ENCODE measurements at regions not wholly inside any gene's neighbourhood (a gene's known extent, or its start where the extent isn't known, plus 50 kb on each side); places are given as distances from the start of the nearest gene placed in this dataset.
"Not testable (repeated sequence)": the region's sequence is repeated elsewhere in the genome, so short reads cannot be mapped to it uniquely, and the experiment has no call there.

DNA sequence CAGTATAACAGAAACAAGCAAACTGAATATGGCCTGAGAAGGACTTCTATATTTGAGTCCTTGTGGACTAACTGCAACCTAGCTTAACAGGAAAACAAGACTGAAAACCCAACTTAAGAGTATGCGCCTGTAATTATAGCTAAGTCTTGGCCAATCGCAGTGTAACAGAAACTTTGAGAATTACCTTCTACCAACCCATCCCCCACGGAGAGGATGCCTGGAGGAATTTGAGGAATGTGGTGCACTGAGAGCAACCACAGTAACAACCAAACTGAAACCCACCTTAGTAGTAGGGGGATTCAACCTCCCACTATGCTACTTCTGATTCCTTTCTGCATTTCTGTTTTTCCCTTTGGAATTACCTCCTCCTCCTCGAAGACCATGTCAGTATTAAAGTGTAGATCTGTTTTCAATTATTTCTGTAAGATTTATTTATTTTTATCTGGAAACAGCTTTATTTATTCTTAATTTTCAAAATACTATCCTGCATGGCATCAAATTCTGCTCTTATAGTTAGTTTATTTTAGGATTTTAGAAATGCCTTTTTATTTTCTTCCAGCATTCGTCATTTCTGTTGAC, 393.6 kb downstream of the KCNA4 start:
- no peak overlapping the region for H3K27ac Mint-ChIP-seq

DNA sequence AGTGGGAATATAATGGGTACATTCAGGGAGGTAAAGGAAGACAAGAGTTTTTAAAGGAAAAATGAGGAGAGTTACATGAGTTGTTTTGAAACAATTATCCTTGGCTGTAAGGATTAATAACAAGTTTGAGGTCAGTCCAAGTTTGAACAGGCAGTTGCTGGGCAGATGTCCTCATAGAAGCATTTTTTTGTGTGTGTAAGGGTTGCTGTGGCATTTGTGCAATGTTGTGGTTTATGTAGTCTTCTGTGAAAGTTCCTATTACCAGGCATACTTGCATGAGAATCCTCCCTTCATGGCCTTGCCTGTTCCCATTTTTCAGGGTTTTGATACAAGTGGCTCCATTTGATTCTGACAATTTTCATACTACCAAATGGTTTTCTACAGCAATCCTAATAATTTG, 400.2 kb downstream of the KCNA4 start:
- Mint-ChIP-seq H3K9me3 (peaks cover 2% of the 10 kb centered on the region), H3K4me1 (no peaks in the 10 kb centered on the region), H3K4me3 (no peak overlapping the region), H3K27me3 (no peaks in the 10 kb centered on the region), H3K27ac (no peak overlapping the region), H3K36me3 (no peaks in the 10 kb centered on the region)
- no peak for ATAC-seq

More for the DNA sequence above, 393.6 kb downstream of the KCNA4 start:
- H3K36me3 Mint-ChIP-seq, result no peaks in the 10 kb centered on the region
- no peak for ATAC-seq
- H3K4me3 Mint-ChIP-seq, result no peak overlapping the region
- no peaks in the 10 kb centered on the region for H3K4me1 Mint-ChIP-seq
- no peaks in the 10 kb centered on the region for H3K9me3 Mint-ChIP-seq
- no peaks in the 10 kb centered on the region for H3K27me3 Mint-ChIP-seq

DNA sequence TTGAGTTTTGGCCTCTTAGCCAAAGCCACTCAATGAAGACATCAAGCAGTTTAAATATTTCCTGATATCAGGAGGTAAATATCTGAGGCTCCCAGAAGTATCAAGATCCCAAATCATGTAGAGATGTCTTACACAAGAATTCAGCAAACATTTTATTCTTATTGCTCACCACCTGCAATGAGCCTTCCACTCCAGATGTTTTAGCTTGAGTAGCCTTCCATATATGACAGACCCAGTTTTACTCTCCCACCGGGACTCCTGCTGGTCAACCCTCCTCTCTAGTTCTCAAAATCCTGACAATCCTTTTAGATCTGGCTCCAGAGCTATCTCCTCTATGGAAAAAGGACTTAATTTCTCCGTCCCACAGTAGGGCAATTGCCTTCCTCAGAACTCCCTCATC, 404.4 kb downstream of the KCNA4 start:
- Mint-ChIP-seq H3K27me3 (no peaks in the 10 kb centered on the region), H3K27ac (no peak overlapping the region), H3K36me3 (no peaks in the 10 kb centered on the region), H3K4me3 (no peak overlapping the region), H3K9me3 (peaks cover 2% of the 10 kb centered on the region), H3K4me1 (no peaks in the 10 kb centered on the region)
- ATAC-seq, result no peak

DNA sequence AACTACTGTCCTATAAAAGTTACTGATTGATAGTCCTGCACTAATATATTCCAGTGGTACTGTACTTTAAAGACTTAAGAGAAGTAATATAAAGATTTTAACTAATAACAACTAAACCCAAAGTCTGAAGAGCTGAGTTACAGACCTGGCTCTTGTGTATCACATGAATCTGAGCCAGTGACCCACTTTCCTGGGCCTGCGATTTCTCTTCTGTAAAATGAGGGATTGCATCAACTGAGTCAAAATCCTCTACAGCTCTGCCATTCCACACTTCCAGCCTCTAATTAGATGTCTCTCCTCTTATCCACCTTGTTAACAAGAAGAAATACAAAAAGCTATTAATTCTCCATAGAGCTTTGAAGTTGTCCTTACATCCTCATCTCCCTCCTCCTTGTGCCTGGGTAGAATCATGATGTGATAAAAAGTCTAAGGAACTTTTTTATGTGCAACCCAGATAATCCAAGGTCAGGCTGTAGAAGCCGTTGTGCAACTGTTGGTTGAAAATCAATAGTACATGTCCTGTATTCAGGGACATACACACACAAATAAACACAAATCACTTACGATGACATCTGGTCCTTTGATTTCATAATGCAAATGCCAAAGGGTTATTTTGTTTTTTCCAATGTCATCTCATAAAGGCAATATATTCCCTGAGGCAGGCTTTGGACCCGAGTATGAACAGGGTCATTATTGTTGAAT, 410.3 kb downstream of the KCNA4 start:
- no peaks in the 10 kb centered on the region for H3K4me1 Mint-ChIP-seq
- H3K9me3 Mint-ChIP-seq, result no peaks in the 10 kb centered on the region
- no peak overlapping the region for H3K27ac Mint-ChIP-seq
- H3K4me3 Mint-ChIP-seq, result no peak overlapping the region
- no peaks in the 10 kb centered on the region for H3K36me3 Mint-ChIP-seq
- no peak for ATAC-seq
- H3K27me3 Mint-ChIP-seq, result no peaks in the 10 kb centered on the region

DNA sequence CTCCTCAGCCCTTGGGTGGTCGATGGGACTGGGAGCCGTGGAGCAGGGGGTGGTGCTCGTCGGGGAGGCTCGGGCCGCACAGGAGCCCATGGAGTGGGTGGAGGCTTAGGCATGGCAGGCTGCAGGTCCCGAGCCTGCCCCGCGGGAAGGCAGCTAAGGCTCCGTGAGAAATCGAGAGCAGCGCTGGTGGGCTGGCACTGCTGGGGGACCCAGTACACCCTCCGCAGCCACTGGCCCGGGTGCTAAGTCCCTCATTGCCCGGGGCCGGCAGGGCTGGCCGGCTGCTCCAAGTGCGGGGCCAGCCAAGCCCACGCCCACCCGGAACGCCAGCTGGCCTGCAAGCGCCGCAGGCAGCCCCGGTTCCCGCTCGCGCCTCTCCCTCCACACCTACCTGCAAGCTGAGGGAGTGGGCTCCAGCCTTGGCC, 416.7 kb downstream of the KCNA4 start:
- not testable (repeated sequence) for H3K27ac Mint-ChIP-seq, H3K9me3 Mint-ChIP-seq, ATAC-seq, H3K27me3 Mint-ChIP-seq, H3K4me1 Mint-ChIP-seq, H3K36me3 Mint-ChIP-seq, H3K4me3 Mint-ChIP-seq

DNA sequence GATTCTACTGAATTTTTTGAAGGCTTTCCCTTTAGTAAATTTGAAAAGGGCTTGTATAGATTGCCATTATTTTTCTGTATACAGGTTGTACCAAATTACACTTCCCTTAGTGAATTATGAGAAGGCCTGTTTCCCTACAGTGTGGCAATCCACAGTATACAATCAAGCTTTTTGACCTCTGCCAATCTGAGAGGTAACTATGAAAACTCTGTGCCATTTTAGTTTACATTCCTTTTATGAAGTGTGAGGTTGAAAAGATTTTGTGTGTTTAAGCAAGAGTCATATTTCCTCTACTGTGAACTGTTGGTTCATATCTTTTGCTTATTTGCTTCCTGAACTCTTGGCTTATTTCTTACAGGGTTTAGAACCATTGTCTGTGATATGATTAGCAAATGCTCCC, 432.5 kb downstream of the KCNA4 start:
- ATAC-seq, result no peak
- no peak overlapping the region for H3K4me3 Mint-ChIP-seq
- H3K36me3 Mint-ChIP-seq, result no peaks in the 10 kb centered on the region
- peaks cover 3% of the 10 kb centered on the region for H3K9me3 Mint-ChIP-seq
- H3K27ac Mint-ChIP-seq, result no peak overlapping the region
- H3K4me1 Mint-ChIP-seq, result no peaks in the 10 kb centered on the region
- H3K27me3 Mint-ChIP-seq, result no peaks in the 10 kb centered on the region

DNA sequence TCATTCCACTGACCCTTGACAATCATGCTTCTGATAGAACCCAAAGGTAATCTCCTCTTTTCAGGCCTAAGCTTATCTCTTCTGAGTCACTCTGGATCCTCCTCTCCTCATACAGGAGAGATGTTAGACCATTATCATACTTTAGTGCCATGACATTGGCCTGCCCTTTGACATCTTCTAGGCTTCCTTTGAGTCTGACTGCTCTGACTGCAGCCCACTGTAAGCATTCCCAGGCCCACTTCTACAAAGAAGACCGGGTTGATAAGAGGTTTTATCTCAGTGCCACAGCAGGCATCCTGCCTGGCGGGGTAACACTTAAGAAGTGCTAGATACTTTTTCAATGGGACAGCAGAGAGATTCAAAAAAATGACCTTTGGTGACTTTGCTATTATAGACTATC, 438.0 kb downstream of the KCNA4 start:
- H3K4me3 Mint-ChIP-seq, result no peak overlapping the region
- H3K36me3 Mint-ChIP-seq, result no peaks in the 10 kb centered on the region

DNA sequence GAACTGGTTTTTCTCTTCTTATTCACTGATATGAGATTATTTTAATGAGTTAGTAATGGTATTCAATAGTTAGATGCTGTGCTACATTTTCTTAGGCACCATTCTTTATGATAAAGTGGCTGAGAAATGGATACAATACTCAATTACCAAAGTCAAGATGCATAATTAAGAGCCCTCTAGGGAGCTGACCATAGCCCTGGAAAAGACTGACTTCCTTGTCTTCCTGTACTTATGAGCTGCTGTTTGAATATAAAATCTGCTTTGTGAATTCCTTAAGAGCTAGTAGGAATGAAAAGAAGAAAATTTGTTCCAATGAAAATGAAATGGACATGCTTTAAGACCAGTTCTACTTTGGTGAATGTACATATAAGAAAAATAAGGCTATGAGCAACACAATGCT, 452.3 kb downstream of the KCNA4 start:
- no peaks in the 10 kb centered on the region for H3K27me3 Mint-ChIP-seq
- H3K9me3 Mint-ChIP-seq, result no peaks in the 10 kb centered on the region
- no peaks in the 10 kb centered on the region for H3K4me1 Mint-ChIP-seq
- H3K36me3 Mint-ChIP-seq, result no peaks in the 10 kb centered on the region
- no peak for ATAC-seq
- no peak overlapping the region for H3K4me3 Mint-ChIP-seq
- H3K27ac Mint-ChIP-seq, result no peak overlapping the region

More for the DNA sequence above, 438.0 kb downstream of the KCNA4 start:
- Mint-ChIP-seq H3K27ac (no peak overlapping the region), H3K4me1 (no peaks in the 10 kb centered on the region), H3K27me3 (no peaks in the 10 kb centered on the region), H3K9me3 (peaks cover 6% of the 10 kb centered on the region)
- ATAC-seq, result no peak

DNA sequence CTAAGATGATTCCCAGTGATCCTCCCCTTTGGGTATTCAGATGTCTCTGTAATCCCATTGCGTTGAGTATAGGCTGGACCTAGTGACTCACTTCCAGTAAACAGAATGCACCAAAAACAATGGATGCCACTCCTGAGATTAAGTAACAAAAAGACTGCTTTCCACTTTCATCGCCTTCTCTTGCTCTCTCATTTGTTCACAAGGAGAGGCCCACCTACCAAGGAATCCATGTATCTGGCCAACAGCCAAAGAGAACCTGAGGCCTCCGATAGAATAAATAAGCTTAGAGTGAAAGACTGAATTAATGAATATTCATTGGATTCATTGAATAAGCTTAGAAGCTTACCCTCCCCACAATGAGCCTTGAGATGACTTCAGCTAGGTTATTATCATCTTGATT, 454.6 kb downstream of the KCNA4 start:
- H3K9me3 Mint-ChIP-seq, result no peaks in the 10 kb centered on the region
- H3K27ac Mint-ChIP-seq, result no peak overlapping the region
- no peak overlapping the region for H3K4me3 Mint-ChIP-seq
- no peak for ATAC-seq
- no peaks in the 10 kb centered on the region for H3K27me3 Mint-ChIP-seq
- H3K4me1 Mint-ChIP-seq, result no peaks in the 10 kb centered on the region
- no peaks in the 10 kb centered on the region for H3K36me3 Mint-ChIP-seq

DNA sequence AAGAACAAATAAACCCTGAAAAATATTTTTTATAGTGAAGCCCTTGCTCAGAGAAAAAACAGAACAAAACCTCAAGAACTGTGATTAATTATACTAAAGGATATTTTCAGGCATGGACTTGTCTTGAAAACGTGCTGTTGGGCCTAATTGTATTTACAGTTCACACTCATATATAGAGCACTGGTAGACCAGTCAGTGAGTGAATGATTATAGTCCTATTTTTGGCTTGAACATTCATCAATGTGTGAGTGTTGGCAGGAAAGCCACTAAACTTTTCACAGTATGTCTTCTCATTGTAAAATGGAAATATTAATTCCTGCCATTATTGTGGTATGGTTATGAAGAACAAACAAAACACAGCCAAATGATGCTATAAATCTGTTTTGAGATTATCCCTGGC, 462.8 kb downstream of the KCNA4 start:
- no peak overlapping the region for H3K4me3 Mint-ChIP-seq
- no peaks in the 10 kb centered on the region for H3K36me3 Mint-ChIP-seq
- H3K4me1 Mint-ChIP-seq, result no peaks in the 10 kb centered on the region
- ATAC-seq, result no peak
- no peaks in the 10 kb centered on the region for H3K27me3 Mint-ChIP-seq
- H3K9me3 Mint-ChIP-seq, result peaks cover 2% of the 10 kb centered on the region
- H3K27ac Mint-ChIP-seq, result no peak overlapping the region

DNA sequence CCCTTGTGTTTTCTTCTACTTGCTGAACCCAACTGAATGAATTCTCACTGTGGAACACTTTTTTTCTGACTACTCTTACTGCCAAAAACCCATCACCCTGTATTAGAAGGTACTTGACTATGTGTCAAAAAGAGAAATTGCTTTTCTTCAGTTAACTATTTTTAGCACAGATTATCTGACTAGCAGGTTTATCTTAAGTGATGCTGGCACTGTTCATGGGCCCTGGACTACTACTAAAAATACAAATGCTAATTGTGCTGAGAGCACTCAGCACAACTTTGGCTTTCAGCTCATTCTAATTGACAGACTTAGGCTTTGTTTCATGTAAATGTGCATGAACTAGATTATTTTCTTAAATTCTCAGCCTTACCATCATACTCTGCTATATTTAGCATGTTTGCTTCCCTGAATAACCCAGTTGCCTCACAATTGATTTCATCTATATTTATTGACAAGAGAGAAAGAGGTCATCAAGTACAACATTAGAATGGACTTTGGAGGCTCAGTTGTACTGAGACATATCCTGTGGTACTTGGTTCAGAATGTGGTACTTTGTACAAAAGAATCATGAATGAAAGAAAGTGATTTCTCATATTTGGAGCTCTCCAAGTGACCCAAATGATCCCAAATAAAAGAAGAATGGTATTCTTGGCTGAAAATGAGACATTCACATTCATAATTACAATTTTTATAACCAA, 478.3 kb downstream of the KCNA4 start:
- Mint-ChIP-seq H3K36me3 (no peaks in the 10 kb centered on the region), H3K27me3 (no peaks in the 10 kb centered on the region), H3K4me3 (no peak overlapping the region), H3K9me3 (peaks cover 3% of the 10 kb centered on the region), H3K4me1 (no peaks in the 10 kb centered on the region), H3K27ac (no peak overlapping the region)
- ATAC-seq, result no peak

DNA sequence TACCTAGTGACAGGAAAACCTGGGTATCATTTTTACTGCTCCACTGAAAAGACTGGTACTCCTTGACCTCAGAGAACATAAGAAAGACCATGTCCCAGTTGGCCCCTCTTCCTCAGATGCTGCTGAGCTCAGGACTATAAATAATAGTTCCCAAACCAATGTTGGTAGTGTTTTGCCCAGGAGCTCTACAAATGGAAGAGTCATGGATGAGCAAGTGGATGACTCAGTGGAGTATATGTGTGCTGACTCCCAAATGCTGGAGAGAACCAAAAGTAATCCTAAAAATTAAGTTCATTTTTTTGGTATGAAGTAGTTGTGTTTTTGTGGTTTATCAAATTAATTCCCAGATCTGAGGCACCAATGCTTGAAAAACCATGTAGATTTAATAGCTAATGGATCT, 482.0 kb downstream of the KCNA4 start:
- peak; percentile 12 for ATAC-seq
- peaks cover 3% of the 10 kb centered on the region for H3K9me3 Mint-ChIP-seq
- H3K27me3 Mint-ChIP-seq, result no peaks in the 10 kb centered on the region
- H3K4me3 Mint-ChIP-seq, result no peak overlapping the region
- no peaks in the 10 kb centered on the region for H3K36me3 Mint-ChIP-seq
- H3K27ac Mint-ChIP-seq, result no peak overlapping the region
- no peaks in the 10 kb centered on the region for H3K4me1 Mint-ChIP-seq

DNA sequence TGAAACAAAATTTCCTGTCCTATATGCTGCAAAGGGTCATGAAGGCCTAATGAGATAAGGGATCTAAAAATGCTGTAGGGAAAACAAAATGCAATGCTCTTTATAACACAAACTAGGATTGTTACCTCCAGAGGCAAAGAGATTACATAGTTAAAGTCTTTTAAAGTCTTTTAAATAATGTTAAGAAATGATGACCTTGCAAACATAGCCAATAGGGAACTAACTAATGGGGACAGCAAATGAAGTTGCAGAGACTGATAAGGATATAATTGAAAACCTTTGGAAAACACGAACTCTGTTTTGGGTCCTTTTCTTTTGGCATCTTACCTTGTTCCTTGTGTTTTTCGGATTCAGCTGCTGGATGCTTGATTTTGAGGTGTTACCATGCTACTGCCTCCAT, 485.9 kb downstream of the KCNA4 start:
- H3K4me1 Mint-ChIP-seq, result no peaks in the 10 kb centered on the region
- no peaks in the 10 kb centered on the region for H3K27me3 Mint-ChIP-seq
- peaks cover 10% of the 10 kb centered on the region for H3K9me3 Mint-ChIP-seq
- no peak overlapping the region for H3K4me3 Mint-ChIP-seq
- no peak overlapping the region for H3K27ac Mint-ChIP-seq
- no peaks in the 10 kb centered on the region for H3K36me3 Mint-ChIP-seq
- ATAC-seq, result no peak

DNA sequence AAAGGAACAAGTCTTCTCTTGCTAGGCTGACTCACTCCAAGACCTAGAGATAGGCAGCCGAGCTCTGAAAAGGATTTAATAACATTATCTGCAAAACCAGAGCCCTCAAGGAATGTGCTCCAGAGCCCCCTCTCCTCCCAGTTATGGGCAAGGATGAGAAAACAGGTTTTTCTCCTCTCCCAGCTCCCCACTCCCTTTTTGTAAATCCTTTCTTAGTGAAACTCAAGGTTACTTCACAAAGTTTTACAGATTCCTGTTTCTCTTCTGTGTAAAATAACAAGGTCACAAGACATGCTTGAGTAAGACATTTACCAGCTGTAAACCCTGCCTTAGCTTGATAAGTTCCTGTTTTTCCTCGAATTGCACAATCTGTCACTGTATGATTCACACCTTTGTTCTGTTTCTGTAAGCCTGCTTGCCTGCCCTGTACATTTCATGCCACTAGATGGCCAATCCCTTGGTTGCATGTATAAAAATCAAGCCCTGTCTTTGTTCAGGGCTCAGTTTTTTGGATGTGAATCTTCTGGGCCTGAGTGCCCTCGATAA, 489.4 kb downstream of the KCNA4 start:
- Mint-ChIP-seq H3K27me3 (no peaks in the 10 kb centered on the region), H3K4me3 (no peak overlapping the region), H3K27ac (no peak overlapping the region), H3K36me3 (no peaks in the 10 kb centered on the region), H3K4me1 (no peaks in the 10 kb centered on the region), H3K9me3 (peaks cover 6% of the 10 kb centered on the region)
- ATAC-seq, result no peak

DNA sequence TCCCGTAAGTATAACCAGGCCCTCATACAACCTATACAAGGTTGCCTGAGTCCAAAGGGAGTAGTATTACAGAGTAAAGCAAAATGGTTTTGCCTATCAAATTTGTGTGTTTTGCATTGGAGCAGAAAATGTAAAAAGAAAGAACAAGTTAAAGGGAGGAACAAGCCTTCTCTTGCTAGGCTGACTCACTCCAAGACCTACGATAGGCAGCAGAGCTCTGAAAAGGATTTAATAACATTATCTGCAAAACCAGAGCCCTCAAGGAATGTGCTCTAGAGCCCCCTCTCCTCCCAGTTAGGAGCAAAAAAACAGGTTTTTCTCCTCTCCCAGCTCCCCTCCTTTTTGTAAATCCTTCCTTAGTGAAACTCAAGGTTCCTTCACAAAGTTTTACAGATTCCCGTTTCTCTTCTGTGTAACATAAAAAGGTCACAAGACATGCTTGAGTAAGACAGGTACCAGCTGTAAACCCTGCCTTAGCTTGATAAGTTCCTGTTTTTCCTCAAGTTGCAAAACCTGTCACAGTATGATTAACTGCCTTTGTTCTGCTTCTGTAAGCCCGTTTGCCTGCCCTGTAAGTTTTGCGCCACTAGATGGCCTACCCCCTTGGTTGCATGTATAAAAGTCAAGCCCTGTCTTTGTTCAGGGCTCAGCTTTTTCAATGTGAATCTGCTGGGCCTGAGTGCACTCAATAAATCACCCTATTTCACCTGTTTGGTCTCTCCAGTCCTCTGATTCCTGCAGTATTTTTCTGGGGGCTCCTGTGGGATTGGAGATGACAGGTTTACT, 498.2 kb downstream of the KCNA4 start:
- H3K27me3 Mint-ChIP-seq, result no peaks in the 10 kb centered on the region
- H3K36me3 Mint-ChIP-seq, result no peaks in the 10 kb centered on the region
- no peaks in the 10 kb centered on the region for H3K4me1 Mint-ChIP-seq
- no peak overlapping the region for H3K4me3 Mint-ChIP-seq
- peaks cover 9% of the 10 kb centered on the region for H3K9me3 Mint-ChIP-seq
- H3K27ac Mint-ChIP-seq, result no peak overlapping the region
- no peak for ATAC-seq
